Sigmoid colon (tissue), 4 donors: ENCODE measurements at regions not wholly inside any gene's neighbourhood (a gene's known extent, or its start where the extent isn't known, plus 50 kb on each side); places are given as distances from the start of the nearest gene placed in this dataset.

Experiments
- CTCF ChIP-seq, 4 experiments: fragments of 450-650 bp in 3 of 4; fragments of 200-600 bp in 1 of 4; IDR thresholded peaks; one replicate each; pipeline ENCODE4 v1.5.1; 2016 to 2019; ENCODE audit warnings: antibody characterized with exemption in 4 of 4, mild to moderate bottlenecking in 3 of 4, moderate library complexity in 2 of 4
- POLR2AphosphoS5 ChIP-seq, 4 donors: sonication (generic); formaldehyde crosslinking; IDR thresholded peaks; one replicate each; pipeline ENCODE4 v1.6.1; 2017; ENCODE audit warnings: antibody characterized with exemption in 4 of 4

GRCh38 chr2:6783238-6783614 lies 82.5 kb downstream of the CMPK2 start:
- no peak for TF ChIP-seq CTCF (IDR thresholded peaks at IDR 0.05)
- TF ChIP-seq POLR2AphosphoS5 (IDR thresholded peaks at IDR 0.05), result no peak
